ENCODE measurements at regions not wholly inside any gene's neighbourhood (a gene's known extent, or its start where the extent isn't known, plus 50 kb on each side); places are given as distances from the start of the nearest gene placed in this dataset.

- intact Hi-C loops (cut with micrococcal nuclease), result no loop called here
- no peaks in the 10 kb centered on the region for H3K79me2 ChIP-seq (ENCODE audit: insufficient read depth, low read length)
- CTCF ChIA-PET, result no interaction called here
- POLR2A ChIA-PET, result no interaction called here
- no peaks in the 10 kb centered on the region for H3K36me3 ChIP-seq (ENCODE audit: control insufficient read depth in 1 of 2, insufficient read depth in 2 of 2, low read length in 2 of 2)
- RAD21 ChIA-PET (ENCODE audit: low non-redundant PET in 1 of 2, low total read pairs in 2 of 2, uncharacterized antibody in 2 of 2, unreplicated experiment in 2 of 2), result no interaction called here
- ATAC-seq, result no peak
- no TSS peak for BruUV-seq (replicated peaks)
- no peak overlapping the region for H2AFZ ChIP-seq (ENCODE audit: low read depth, low read length, poor library complexity, severe bottlenecking)
- TF ChIP-seq TCF7L2 (IDR thresholded peaks at IDR 0.05; ENCODE audit: borderline replicate concordance, extremely low read depth, insufficient read depth, insufficient read length), result no peak
- no peak for TF ChIP-seq RAD21 (IDR thresholded peaks at IDR 0.05; ENCODE audit: low read depth)
- no peak for TF ChIP-seq YY1 (IDR thresholded peaks at IDR 0.05; ENCODE audit: extremely low read depth, insufficient replicate concordance, low read depth, low read length)
- no peak for TF ChIP-seq EZH2phosphoT487 (IDR thresholded peaks at IDR 0.05; ENCODE audit: borderline replicate concordance)
- TF ChIP-seq POLR2AphosphoS5 (IDR thresholded peaks at IDR 0.05; ENCODE audit: low read depth, low read length), result no peak
- no peak for TF ChIP-seq ZBTB33 (IDR thresholded peaks at IDR 0.05; ENCODE audit: extremely low read depth, insufficient replicate concordance, low read length)
- H3K4me3 ChIP-seq (replicated peaks in 1 of 2; ENCODE audit: low read depth in 1 of 2, low read length in 2 of 2), result no peak overlapping the region
- no peaks in the 10 kb centered on the region for H4K20me1 ChIP-seq (ENCODE audit: insufficient read depth)
- no peak overlapping the region for H3K4me2 ChIP-seq (ENCODE audit: low read length)
- H3K27me3 ChIP-seq (ENCODE audit: insufficient read depth, low read length), result 0 out of 2 replicates have a peak, but pooled peaks cover 2% of the 10 kb centered on the region
- no peak overlapping the region for H3K9ac ChIP-seq (ENCODE audit: low read length)
- no peaks in the 10 kb centered on the region for H3K9me2 ChIP-seq (ENCODE audit: insufficient read depth)
- H3K9me3 ChIP-seq (ENCODE audit: control insufficient read depth in 1 of 2, insufficient read depth in 1 of 2, low read depth in 1 of 2, low read length in 2 of 2), result no peaks in the 10 kb centered on the region
- no peaks in the 10 kb centered on the region for H3K4me1 ChIP-seq (ENCODE audit: control insufficient read depth in 1 of 2, insufficient read depth in 2 of 2, low read length in 2 of 2)
- H3K27ac ChIP-seq (ENCODE audit: low read depth, low read length), result no peak overlapping the region
- no peak for DNase-seq (ENCODE audit: low read depth, low spot score)
These were observed 204.5 kb upstream of the TBX3 start for GRCh38 chr12:114888448-114888847.

- Histone ChIP-seq H3K27me3 (ENCODE audit: insufficient read depth, low read length) (0 out of 2 replicates have a peak, but pooled peaks cover 13% of the 10 kb centered on the region), H3K27ac (ENCODE audit: low read depth, low read length) (no peak overlapping the region), H3K9me2 (ENCODE audit: insufficient read depth) (no peaks in the 10 kb centered on the region), H2AFZ (ENCODE audit: low read depth, low read length, poor library complexity, severe bottlenecking) (no peak overlapping the region), H3K4me3 (replicated peaks in 1 of 2; ENCODE audit: low read depth in 1 of 2, low read length in 2 of 2) (no peak overlapping the region), H3K4me2 (ENCODE audit: low read length) (no peak overlapping the region), H3K9ac (ENCODE audit: low read length) (no peak overlapping the region), H4K20me1 (ENCODE audit: insufficient read depth) (no peaks in the 10 kb centered on the region), H3K36me3 (ENCODE audit: control insufficient read depth in 1 of 2, insufficient read depth in 2 of 2, low read length in 2 of 2) (no peaks in the 10 kb centered on the region), H3K9me3 (ENCODE audit: control insufficient read depth in 1 of 2, insufficient read depth in 1 of 2, low read depth in 1 of 2, low read length in 2 of 2) (no peaks in the 10 kb centered on the region), H3K4me1 (ENCODE audit: control insufficient read depth in 1 of 2, insufficient read depth in 2 of 2, low read length in 2 of 2) (no peaks in the 10 kb centered on the region), H3K79me2 (ENCODE audit: insufficient read depth, low read length) (no peaks in the 10 kb centered on the region)
- TF ChIP-seq EGR1 (IDR thresholded peaks at IDR 0.05; ENCODE audit: low read depth) (no peak), MAX (IDR thresholded peaks at IDR 0.05) (no peak), POLR2AphosphoS5 (IDR thresholded peaks at IDR 0.05; ENCODE audit: low read depth, low read length) (no peak), SRF (IDR thresholded peaks at IDR 0.05; ENCODE audit: low read depth) (no peak)
- intact Hi-C loops (cut with micrococcal nuclease), result no loop called here
- DNase-seq (ENCODE audit: low read depth, low spot score) (no peak), ATAC-seq (no peak)
- no TSS peak for BruUV-seq (replicated peaks)
- ChIA-PET POLR2A (no interaction called here), RAD21 (ENCODE audit: low non-redundant PET in 1 of 2, low total read pairs in 2 of 2, uncharacterized antibody in 2 of 2, unreplicated experiment in 2 of 2) (no interaction called here), CTCF (no interaction called here)
These were observed 201.5 kb upstream of the TBX3 start for GRCh38 chr12:114885501-114885900.

Measured in HCT116 (cell line).